A673 (cell line): ENCODE measurements at regions not wholly inside any gene's neighbourhood (a gene's known extent, or its start where the extent isn't known, plus 50 kb on each side); places are given as distances from the start of the nearest gene placed in this dataset.

Source experiments
- BruUV-seq: library from RNA; stranded (reverse); fragments of 400-500 nt; replicated peaks from 2 replicates; lab custom pipeline; 2021; lab: Mats Ljungman, UMichigan
- CTCF ChIA-PET: fragments of 300-600 bp; sonication (Branson Sonifier 250); formaldehyde crosslinking; loops from one replicate; lab custom pipeline; 2022; ENCODE audit warnings: antibody characterized with exemption; lab: Charles Lee
- POLR2A ChIA-PET: fragments of 300-600 bp; sonication (Branson Sonifier 250); formaldehyde crosslinking; loops from one replicate; lab custom pipeline; 2022; ENCODE audit warnings: antibody characterized with exemption; ENCODE audit not compliant: low non-redundant PET; lab: Charles Lee
- DNase-seq: peaks from one replicate; pipeline ENCODE4 v3.0.0-alpha.2; 2015; ENCODE audit warnings: low spot score
- H3K27ac ChIP-seq: fragments of 200-600 bp; sonication (generic); 2 replicates; pipeline ENCODE4 v1.5.1; 2016; ENCODE audit warnings: mixed run types, low read depth, mild to moderate bottlenecking, mixed read lengths, antibody characterized with exemption, low read length; ENCODE audit not compliant: poor library complexity, severe bottlenecking
- H3K27me3 ChIP-seq: fragments of 200-600 bp; sonication (generic); replicated peaks from 2 replicates; pipeline ENCODE4 v1.6.1; 2017; ENCODE audit warnings: mixed run types, low read depth, mild to moderate bottlenecking, mixed read lengths, antibody characterized with exemption, low read length; ENCODE audit not compliant: insufficient read depth, poor library complexity
- H3K36me3 ChIP-seq: fragments of 200-600 bp; sonication (generic); 2 replicates; pipeline ENCODE4 v1.6.1; 2016; ENCODE audit warnings: mixed run types, mild to moderate bottlenecking, mixed read lengths, antibody characterized with exemption, low read length; ENCODE audit not compliant: insufficient read depth, poor library complexity, severe bottlenecking
- H3K4me1 ChIP-seq: fragments of 200-600 bp; sonication (generic); 2 replicates; pipeline ENCODE4 v1.6.1; 2017; ENCODE audit warnings: mixed run types, mild to moderate bottlenecking, mixed read lengths, antibody characterized with exemption, low read length; ENCODE audit not compliant: insufficient read depth, poor library complexity, severe bottlenecking
- H3K4me3 ChIP-seq: fragments of 200-600 bp; sonication (generic); 2 replicates; pipeline ENCODE4 v1.5.1; 2016; ENCODE audit warnings: low read depth, mixed run types, mild to moderate bottlenecking, mixed read lengths, low read length; ENCODE audit not compliant: poor library complexity, severe bottlenecking
- H3K9me3 ChIP-seq: fragments of 200-600 bp; sonication (generic); 2 replicates; pipeline ENCODE4 v1.6.1; 2016; ENCODE audit warnings: mixed run types, low read depth, mild to moderate bottlenecking, mixed read lengths, antibody characterized with exemption, low read length; ENCODE audit not compliant: poor library complexity, severe bottlenecking
- EZH2 ChIP-seq: fragments of 200-600 bp; sonication (generic); IDR thresholded peaks from 2 replicates; pipeline ENCODE4 v1.6.1; 2017; ENCODE audit warnings: borderline replicate concordance, low read depth, mild to moderate bottlenecking, mixed read lengths, antibody characterized with exemption, low read length; ENCODE audit not compliant: poor library complexity, severe bottlenecking
- intact Hi-C: fragments of 100-400 bp; cut with micrococcal nuclease; formaldehyde crosslinking; loops from one replicate; pipeline ENCODE4 v1.10.0; 2022; ENCODE audit not compliant: unreplicated experiment
- TF ChIP-seq, protein P1 (sequence below): fragments of 300-800, 200-600 bp; sonication (generic); conservative IDR thresholded peaks from 2 replicates; pipeline ENCODE4 v1.5.1; 2017; ENCODE audit warnings: low read depth, mild to moderate bottlenecking, antibody characterized with exemption, low read length, moderate library complexity, mixed read lengths

- POLR2A ChIA-PET, result no interaction called here
- DNase-seq, result no peak
- intact Hi-C loops, result no loop called here
- CTCF ChIA-PET, result no interaction called here
- Histone ChIP-seq H3K4me1 (no peaks in the 10 kb centered on the region), H3K27ac (no peak overlapping the region), H3K27me3 (no peaks in the 10 kb centered on the region), H3K36me3 (no peaks in the 10 kb centered on the region), H3K9me3 (no peaks in the 10 kb centered on the region), H3K4me3 (no peak overlapping the region)
- no peak for TF ChIP-seq EZH2
- TF ChIP-seq, protein P1, sequence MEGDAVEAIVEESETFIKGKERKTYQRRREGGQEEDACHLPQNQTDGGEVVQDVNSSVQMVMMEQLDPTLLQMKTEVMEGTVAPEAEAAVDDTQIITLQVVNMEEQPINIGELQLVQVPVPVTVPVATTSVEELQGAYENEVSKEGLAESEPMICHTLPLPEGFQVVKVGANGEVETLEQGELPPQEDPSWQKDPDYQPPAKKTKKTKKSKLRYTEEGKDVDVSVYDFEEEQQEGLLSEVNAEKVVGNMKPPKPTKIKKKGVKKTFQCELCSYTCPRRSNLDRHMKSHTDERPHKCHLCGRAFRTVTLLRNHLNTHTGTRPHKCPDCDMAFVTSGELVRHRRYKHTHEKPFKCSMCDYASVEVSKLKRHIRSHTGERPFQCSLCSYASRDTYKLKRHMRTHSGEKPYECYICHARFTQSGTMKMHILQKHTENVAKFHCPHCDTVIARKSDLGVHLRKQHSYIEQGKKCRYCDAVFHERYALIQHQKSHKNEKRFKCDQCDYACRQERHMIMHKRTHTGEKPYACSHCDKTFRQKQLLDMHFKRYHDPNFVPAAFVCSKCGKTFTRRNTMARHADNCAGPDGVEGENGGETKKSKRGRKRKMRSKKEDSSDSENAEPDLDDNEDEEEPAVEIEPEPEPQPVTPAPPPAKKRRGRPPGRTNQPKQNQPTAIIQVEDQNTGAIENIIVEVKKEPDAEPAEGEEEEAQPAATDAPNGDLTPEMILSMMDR, result no peak
- no TSS peak for BruUV-seq
These were observed 939.1 kb upstream of the ACO1 start for GRCh38 chr9:31445357-31445756.

DNA sequence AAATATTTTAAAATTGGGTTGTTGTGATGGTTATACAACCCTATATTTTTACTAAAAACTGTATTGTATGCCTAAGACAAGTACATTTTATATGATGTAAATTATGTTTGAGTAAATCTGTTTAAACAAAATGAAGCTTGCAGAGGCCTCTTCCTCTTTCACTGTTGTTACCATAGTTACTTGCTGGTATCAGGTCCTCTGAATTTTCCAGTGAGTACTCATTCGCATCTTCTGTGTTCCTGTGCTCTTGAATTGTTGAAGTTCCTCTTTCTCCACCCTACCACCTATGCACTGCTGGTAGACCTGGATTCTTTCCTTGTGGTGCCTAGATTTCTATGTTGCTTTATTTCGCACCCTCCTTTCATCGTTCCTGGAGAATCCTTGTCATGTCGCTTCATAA lies 938.5 kb upstream of the ACO1 start:
- ChIA-PET CTCF (no interaction called here), POLR2A (no interaction called here)
- no peaks in the 10 kb centered on the region for H3K4me1 ChIP-seq
- no peaks in the 10 kb centered on the region for H3K36me3 ChIP-seq
- DNase-seq, result no peak
- H3K27ac ChIP-seq, result no peak overlapping the region
- BruUV-seq, result no TSS peak
- no peaks in the 10 kb centered on the region for H3K27me3 ChIP-seq
- no peak overlapping the region for H3K4me3 ChIP-seq
- no peak for TF ChIP-seq EZH2
- TF ChIP-seq, protein P1, result no peak
- intact Hi-C loops, result no loop called here
- no peaks in the 10 kb centered on the region for H3K9me3 ChIP-seq

GRCh38 chr9:31467075-31467474 lies 917.4 kb upstream of the ACO1 start:
- ChIA-PET CTCF (no interaction called here), POLR2A (no interaction called here)
- DNase-seq, result no peak
- Histone ChIP-seq H3K4me3 (no peak overlapping the region), H3K4me1 (no peaks in the 10 kb centered on the region), H3K27ac (no peak overlapping the region), H3K36me3 (no peaks in the 10 kb centered on the region), H3K9me3 (no peaks in the 10 kb centered on the region), H3K27me3 (no peaks in the 10 kb centered on the region)
- TF ChIP-seq, protein P1, result no peak
- no peak for TF ChIP-seq EZH2
- intact Hi-C loops, result no loop called here
- BruUV-seq, result no TSS peak
